HG02610 (cell line): ENCODE measurements at regions not wholly inside any gene's neighbourhood (a gene's known extent, or its start where the extent isn't known, plus 50 kb on each side); places are given as distances from the start of the nearest gene placed in this dataset.
"Not testable (repeated sequence)": the region's sequence is repeated elsewhere in the genome, so short reads cannot be mapped to it uniquely, and the experiment has no call there.

Experiments used
- ATAC-seq: cut with Tn5 transposase; IDR thresholded peaks from one replicate; pipeline ENCODE4 v1.9.1; 2021; ENCODE audit warnings: mild to moderate bottlenecking, moderate library complexity; ENCODE audit not compliant: unreplicated experiment

- no peak for ATAC-seq
These were observed 124.5 kb upstream of the CIBAR2 start for GRCh38 chr16:85236818-85237150.

DNA sequence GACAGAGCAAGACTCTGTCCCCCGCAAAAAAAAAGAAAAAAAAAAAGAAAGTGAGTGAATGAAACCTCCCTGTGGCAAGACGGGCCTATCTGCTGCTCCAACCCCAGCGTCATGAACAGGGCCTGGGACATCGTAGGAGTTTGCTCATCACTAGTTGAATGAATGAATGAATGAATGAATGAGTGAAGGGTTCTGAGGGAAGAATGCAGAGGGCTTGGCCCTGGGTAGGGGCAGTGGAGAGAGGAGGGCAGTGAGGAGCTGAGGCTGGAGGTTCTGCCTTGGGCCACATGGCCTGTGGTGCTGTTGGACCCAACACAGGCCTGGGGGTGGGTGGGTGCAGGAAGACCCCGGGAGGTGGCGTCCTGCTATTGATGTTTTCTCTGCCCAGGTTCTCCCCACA lies 125.5 kb upstream of the CIBAR2 start:
- ATAC-seq, result no peak

DNA sequence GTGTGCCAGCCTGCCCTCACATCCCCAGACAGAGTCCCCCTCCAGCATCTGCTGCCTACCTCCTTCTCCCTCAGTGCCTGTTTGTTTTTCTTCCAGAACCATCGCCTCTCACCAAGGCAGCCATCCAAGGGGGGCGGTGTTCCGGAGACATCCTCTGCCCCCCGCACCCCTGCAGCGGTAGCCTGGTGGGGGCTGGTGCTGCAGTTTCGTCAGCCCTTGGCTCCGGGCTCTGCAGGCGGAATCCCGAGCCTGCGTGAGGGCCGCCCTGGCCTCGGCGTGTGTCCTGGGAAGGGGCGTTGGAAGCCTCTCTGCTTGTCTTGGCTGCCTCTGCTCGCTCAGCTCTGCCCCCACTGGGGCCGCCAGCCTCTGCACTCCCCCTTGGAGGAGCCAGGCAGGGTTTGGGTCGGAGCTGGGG lies 126.0 kb upstream of the CIBAR2 start:
- ATAC-seq, result no peak

DNA sequence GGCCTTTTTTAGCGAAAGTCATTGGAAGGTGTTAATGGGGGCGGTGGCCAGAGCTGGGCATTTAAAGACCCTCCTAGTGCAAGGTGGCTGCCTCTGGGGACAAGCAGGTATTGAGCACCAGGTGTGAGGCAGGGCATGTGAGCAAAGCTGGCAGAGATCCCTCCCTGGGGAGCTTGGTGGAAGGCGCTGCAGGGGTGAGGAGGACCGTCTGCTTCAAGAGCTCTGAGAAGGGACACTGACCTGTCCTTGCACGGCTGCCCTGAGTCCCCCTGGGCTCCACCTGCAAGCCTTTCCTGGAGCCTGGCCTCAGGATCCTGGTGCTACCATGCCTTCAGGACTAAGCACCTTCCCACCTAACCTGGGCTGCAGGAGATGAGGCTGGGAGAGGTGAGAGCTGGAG lies 127.0 kb upstream of the CIBAR2 start:
- no peak for ATAC-seq

DNA sequence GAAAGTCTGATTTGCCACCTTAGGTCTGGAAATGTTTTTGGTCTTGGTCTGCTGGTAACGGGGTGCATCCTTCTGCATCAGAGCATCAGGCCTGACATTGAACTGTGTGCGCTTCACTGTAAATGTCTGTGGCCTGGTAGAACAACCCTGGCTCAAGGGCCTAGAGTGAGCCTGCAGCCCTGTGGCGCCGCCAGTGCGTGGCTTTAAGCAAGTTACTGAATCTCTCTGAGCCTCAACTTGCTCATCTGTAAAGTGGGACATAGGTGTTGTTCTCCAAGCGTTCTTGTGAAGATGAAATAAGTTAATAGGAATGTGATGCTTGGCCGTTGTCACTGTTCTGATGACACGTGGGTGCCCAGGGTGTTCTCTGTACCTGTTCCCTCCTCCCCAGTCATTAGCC lies 127.6 kb upstream of the CIBAR2 start:
- ATAC-seq, result no peak

DNA sequence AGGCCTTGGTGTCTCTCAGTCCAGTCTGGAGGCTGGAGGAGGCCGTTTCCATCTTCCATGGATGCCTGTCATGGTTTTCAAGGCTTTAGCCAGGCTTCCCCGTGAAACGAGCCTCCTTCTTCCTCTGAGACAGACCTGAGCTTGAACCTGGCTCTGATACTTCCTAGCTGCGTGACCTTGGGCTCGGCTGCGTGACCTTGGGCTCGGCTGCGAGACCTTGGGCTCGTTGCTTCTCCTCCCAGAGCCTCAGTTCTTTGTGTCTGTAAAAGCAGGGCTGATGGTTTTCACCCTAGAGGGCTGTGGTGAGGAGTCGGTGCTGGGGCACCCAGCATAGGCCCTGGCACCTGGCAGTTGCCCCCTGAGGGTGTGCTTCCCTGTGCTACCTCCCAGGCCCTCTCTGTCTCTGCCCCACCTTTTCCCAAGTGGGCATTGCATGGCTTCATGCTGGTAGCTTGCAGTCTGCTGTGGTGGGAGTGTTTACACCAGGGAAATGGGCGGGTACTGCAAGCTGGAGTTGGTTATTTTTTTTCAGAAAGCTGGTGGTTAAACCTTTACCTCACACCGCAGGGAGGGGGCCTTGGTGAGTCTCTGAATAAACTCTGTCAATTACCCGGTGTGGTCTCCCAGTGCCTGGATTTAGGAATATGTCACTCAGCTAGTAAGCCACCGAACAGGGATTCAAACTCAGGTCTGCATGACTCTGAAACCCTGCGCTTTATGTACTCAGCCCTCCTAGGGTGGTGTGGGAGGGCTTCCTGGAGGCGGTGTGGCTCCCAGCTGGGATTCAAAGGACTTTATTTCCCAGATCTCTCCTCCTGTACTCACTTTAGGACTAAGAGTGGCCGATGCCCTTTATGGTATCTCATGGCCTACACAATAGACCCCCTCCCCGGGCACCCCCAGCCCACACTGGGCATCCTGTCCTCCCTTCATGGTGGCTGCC lies 129.0 kb upstream of the CIBAR2 start:
- no peak for ATAC-seq

DNA sequence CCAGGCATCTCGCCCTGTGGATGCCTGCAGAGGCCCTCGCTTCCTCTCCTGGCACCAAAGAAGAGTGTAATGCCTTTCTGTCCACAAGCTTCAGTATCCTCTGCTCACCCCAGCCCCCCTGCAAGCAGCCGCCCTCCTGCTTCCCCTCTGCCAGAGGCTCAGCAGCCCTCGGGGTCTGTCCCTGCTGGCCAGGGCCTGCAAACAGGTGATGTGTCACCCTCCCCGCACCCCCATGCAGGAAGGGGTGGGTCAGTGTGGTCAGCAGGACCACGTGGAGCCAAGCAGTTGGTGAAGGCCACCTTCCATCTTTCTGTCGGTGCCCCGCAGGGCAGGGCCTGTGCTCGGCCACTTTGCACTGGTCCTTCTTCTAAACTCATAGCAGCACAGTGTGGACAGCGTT lies 129.9 kb upstream of the CIBAR2 start:
- ATAC-seq, result no peak

DNA sequence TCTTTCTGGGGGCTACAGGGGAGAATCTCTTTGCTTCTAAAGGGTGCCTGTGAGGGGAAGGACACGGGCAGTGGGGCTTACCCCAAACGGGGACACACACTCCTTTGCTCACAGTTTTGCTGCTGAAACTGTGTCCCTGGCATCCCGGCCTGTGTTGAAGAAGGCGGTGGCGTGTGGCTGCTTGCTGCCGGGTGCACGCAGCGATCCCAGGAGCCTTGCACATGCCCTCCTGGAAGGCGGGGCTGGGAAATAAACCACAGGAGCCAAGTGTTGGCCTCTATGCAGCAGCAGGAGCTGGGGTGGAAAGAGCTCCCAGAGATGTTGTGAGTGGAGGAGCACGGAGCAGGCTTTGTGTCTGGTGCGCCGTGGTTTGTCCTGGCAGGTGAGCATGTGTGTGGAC lies 131.0 kb upstream of the CIBAR2 start:
- no peak for ATAC-seq

DNA sequence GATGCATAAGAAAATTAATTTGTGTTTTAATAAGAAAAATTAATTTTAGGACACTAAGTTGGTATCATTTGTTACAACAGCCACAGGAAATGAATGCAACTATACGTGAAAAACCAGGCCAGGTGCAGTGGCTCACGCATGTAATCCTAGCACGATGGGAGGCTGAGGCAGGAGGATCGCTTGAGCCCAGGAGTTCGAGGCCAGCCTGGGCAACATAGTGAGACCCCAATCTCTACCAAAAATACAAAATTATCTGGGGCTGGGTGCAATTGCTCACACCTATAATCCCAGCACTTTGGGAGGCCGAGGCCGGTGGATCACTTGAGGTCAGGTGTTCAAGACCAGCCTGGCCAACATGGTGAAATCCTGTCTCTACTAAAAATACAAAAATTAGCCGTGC lies 132.2 kb upstream of the CIBAR2 start:
- not testable (repeated sequence) for ATAC-seq

GRCh38 chr16:85245307-85246172 lies 133.3 kb upstream of the CIBAR2 start:
- no peak for ATAC-seq

- ATAC-seq, result no peak
These were observed 134.2 kb upstream of the CIBAR2 start for GRCh38 chr16:85246473-85246872.

- ATAC-seq, result no peak
These were observed 134.7 kb upstream of the CIBAR2 start for GRCh38 chr16:85246973-85247372.

DNA sequence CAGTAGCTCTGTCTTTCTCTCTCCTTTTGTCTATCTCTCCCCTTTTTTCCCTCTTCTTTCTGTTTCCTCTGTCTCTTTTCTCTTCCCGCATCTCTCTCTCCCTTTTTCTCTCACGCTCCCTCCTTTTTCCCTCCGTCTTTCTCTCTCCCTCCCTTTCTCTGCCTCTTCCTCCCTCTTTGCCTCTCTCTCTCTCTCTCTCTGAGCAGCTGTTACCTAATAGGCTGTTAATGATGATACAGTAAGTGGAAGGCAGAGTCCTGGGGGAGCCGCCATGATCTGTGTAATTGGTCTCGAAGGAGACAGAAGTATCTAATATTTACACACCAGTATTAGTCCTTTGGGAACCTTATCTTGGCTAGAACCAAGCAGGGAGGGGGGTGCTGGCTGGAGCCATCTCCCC lies 136.1 kb upstream of the CIBAR2 start:
- no peak for ATAC-seq

DNA sequence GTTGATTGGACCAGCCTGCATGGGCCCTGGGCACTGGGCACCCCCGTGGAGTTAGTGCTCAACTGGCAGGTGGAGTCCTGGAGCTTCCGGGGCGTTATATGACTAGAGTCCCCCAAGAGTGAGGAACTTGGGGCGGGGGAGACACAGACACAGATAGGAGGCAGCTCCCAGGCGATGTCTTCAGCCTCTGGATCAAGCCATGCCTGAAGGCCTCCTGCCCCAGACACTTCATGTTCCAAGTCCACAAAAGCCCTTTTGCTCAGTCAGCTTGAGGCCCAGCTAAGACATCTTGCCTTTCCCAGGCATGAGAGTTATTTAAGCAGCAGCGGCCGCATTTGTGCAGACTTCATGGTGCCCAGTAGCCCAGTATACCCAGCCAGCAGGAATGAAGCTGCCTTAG lies 136.6 kb upstream of the CIBAR2 start:
- ATAC-seq, result no peak

GRCh38 chr16:85249418-85250146 lies 137.3 kb upstream of the CIBAR2 start:
- ATAC-seq, result no peak

DNA sequence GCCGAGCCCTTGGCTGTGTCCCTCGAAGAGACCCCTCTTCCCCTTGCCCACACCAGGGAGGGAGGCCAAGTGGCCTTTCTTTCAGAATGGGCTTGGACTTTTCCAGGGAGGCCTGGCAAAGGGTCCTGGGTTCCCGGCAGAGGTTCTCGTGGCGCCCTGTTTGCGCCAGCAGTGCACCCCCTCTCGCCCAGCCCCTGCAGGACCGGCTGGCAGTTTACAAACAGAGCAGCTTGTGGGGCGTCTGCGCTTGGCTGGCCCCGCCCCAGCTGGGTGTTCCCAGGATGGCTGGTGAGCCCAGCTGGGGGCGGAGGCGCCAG lies 137.8 kb upstream of the CIBAR2 start:
- ATAC-seq, result no peak

- ATAC-seq, result no peak
These were observed 138.4 kb upstream of the CIBAR2 start for GRCh38 chr16:85250609-85251223.

- ATAC-seq, result no peak
These were observed 139.0 kb upstream of the CIBAR2 start for GRCh38 chr16:85251225-85251760.

DNA sequence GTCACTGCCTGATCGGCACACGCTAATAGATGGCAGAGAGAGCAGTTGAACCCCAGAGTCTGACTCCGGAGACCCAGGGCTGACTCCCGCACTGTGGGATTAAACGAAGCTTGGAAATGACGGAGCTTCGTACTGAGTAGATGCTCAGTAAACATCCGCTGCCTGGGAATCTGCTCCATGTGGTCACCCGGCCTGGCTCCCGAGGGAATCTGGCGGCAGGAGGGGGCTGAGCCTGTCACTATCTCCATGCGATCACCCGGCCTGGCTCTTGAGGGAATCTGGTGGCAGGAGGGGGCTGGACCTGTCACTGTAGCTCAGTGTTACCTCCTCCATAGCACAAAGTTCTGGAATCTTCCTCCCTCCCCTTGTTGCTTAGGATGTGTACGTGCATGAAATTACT lies 139.7 kb upstream of the CIBAR2 start:
- ATAC-seq, result no peak

- ATAC-seq, result no peak
These were observed 140.2 kb upstream of the CIBAR2 start for GRCh38 chr16:85252461-85252860.
